HUES48 (cell line): ENCODE measurements at regions not wholly inside any gene's neighbourhood (a gene's known extent, or its start where the extent isn't known, plus 50 kb on each side); places are given as distances from the start of the nearest gene placed in this dataset.

ENCODE experiments used
- H3K27ac ChIP-seq: one replicate; pipeline ENCODE4 v1.7.0; 2013; ENCODE audit warnings: low read depth, low read length, inconsistent platforms
- H3K27me3 ChIP-seq: 2 replicates; pipeline ENCODE4 v1.6.1; 2013; ENCODE audit warnings: mild to moderate bottlenecking, low read length; ENCODE audit not compliant: control insufficient read depth, insufficient read depth
- H3K36me3 ChIP-seq: 2 replicates; pipeline ENCODE4 v1.6.1; 2013; ENCODE audit warnings: low read length; ENCODE audit not compliant: control insufficient read depth, insufficient read depth
- H3K4me1 ChIP-seq: 2 replicates; pipeline ENCODE4 v1.6.1; 2013; ENCODE audit warnings: mild to moderate bottlenecking, low read length; ENCODE audit not compliant: control insufficient read depth, insufficient read depth
- H3K4me3 ChIP-seq: 2 replicates; pipeline ENCODE4 v1.5.1; 2013; ENCODE audit warnings: mild to moderate bottlenecking, low read depth, low read length
- H3K9ac ChIP-seq: 2 replicates; pipeline ENCODE4 v1.6.1; 2013; ENCODE audit warnings: mild to moderate bottlenecking, low read depth, low read length, moderate library complexity
- H3K9me3 ChIP-seq: 2 replicates; pipeline ENCODE4 v1.6.1; 2013; ENCODE audit warnings: low read length; ENCODE audit not compliant: control insufficient read depth, insufficient read depth

DNA sequence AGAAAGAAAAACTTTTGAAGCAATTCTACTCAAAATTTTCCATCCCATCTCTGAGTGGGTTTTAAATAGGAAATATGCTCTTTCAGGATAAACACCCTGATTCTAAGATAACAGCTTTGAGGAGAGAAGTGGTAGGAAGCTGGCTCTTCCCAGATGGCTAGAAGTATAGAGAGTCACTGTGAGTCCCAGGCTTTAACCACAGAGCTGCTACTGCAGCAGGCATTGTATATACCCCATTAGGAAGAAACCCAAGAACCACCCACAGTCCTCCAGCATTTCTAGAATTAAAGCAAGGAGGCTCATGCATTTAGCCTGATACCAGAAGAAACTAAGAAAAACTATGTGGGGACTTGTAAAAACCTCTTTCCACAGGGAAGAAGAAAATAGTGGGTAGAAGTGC is 1405.6 kb upstream of the TENM4 start:
- Histone ChIP-seq H3K36me3 (no peaks in the 10 kb centered on the region), H3K27me3 (no peaks in the 10 kb centered on the region), H3K4me3 (no peak overlapping the region), H3K27ac (no peak overlapping the region), H3K4me1 (no peaks in the 10 kb centered on the region), H3K9ac (no peak overlapping the region), H3K9me3 (no peaks in the 10 kb centered on the region)

DNA sequence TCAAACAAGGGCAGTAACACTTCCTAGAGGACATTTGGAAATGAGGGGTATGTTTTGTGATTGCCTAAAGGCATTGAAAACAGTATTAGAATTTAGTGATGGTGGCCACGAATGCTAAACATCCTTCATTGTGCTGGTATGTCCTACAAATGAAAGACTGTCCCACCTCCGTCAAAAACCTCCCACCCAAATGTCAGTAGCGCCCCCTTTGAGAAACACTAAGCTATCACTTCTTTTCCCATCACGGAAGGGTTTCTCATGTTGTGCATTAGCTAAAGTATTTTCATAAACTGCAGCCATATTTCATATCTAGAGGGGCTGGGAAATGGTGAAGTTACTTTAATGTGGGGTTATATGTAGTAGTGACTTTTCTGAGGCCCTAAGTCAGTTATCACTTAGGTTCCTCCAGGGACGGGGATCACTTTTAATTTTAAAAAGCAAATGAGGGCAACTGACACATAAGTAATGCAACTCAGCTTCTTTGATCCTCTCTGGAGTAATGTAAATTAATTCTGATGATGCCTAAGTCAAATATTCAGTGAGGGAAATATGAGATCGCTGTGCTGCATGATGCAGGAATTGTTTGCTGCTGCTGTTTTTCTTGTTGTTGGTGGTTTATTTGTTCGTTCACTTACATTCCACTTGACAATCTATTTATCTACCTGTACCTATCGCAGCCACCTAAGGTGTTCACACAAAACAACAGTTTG is 1403.4 kb upstream of the TENM4 start:
- Histone ChIP-seq H3K27ac (no peak overlapping the region), H3K4me1 (no peaks in the 10 kb centered on the region), H3K9ac (no peak overlapping the region), H3K4me3 (no peak overlapping the region), H3K9me3 (no peaks in the 10 kb centered on the region), H3K27me3 (no peaks in the 10 kb centered on the region), H3K36me3 (no peaks in the 10 kb centered on the region)

DNA sequence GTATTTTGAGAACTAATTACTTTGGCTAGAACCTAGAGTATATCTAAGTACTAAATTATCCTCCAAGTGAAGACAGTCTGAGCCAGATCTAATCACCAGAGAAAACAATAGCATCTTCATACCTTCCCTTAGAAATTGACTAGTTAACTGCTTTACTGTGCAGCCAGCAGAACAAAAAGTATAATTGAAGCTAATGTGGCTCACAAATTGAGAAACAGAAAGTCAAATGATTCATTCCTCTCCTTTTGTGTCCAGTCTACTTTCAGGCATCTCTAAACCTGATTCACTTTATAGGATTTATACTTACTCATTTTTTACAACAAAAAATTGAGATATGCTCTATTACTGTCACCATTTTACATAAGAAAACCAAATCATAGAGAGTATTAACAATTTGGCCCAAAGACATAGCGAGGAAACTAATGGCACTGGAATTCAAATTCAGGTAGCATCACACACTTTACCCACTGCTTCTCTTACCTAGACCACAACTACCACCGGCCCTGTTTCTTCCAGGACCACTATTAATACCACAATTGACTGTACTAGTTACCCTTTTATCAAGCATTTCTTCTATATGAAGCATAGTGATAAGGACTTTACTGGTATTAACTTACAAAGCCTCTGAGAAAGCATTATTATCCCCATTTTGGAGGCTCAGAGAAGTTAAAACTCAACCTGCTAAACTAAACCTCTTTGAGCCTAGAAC is 1402.6 kb upstream of the TENM4 start:
- Histone ChIP-seq H3K36me3 (no peaks in the 10 kb centered on the region), H3K9ac (no peak overlapping the region), H3K9me3 (no peaks in the 10 kb centered on the region), H3K27me3 (no peaks in the 10 kb centered on the region), H3K27ac (no peak overlapping the region), H3K4me3 (no peak overlapping the region), H3K4me1 (no peaks in the 10 kb centered on the region)

GRCh38 chr11:80842246-80842645 is 1401.4 kb upstream of the TENM4 start:
- no peaks in the 10 kb centered on the region for H3K27me3 ChIP-seq
- no peak overlapping the region for H3K27ac ChIP-seq
- H3K36me3 ChIP-seq = no peaks in the 10 kb centered on the region
- no peaks in the 10 kb centered on the region for H3K4me1 ChIP-seq
- H3K9ac ChIP-seq = no peak overlapping the region
- no peak overlapping the region for H3K4me3 ChIP-seq
- no peaks in the 10 kb centered on the region for H3K9me3 ChIP-seq

- Histone ChIP-seq H3K4me3 (no peak overlapping the region), H3K4me1 (no peaks in the 10 kb centered on the region), H3K27ac (no peak overlapping the region), H3K27me3 (no peaks in the 10 kb centered on the region), H3K36me3 (no peaks in the 10 kb centered on the region), H3K9ac (no peak overlapping the region), H3K9me3 (no peaks in the 10 kb centered on the region)
These were observed 1400.8 kb upstream of the TENM4 start for GRCh38 chr11:80841675-80842074.

GRCh38 chr11:80838153-80838552 is 1397.3 kb upstream of the TENM4 start:
- Histone ChIP-seq H3K4me1 (no peaks in the 10 kb centered on the region), H3K27ac (no peak overlapping the region), H3K9me3 (no peaks in the 10 kb centered on the region), H3K36me3 (no peaks in the 10 kb centered on the region), H3K9ac (no peak overlapping the region), H3K4me3 (no peak overlapping the region), H3K27me3 (no peaks in the 10 kb centered on the region)

DNA sequence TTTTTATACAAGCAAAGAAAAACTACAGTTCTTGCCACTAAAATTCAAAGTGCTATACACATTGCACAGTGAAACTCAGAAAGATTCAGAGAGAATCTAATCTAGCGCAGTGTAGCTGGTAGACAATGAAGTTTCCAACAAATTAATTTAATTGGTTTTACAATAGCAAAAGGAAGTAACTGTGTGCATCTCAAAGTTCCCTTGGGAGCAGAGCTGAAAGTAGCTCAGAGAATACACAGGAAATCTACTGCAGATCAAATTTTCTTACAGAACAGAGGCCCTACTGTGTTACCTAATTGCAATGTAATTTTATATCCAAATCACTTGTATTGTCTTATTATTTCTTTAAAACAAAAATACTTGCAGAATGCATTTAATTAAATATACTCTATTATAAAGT is 1396.2 kb upstream of the TENM4 start:
- Histone ChIP-seq H3K27ac (no peak overlapping the region), H3K27me3 (no peaks in the 10 kb centered on the region), H3K36me3 (no peaks in the 10 kb centered on the region), H3K4me1 (no peaks in the 10 kb centered on the region), H3K9me3 (no peaks in the 10 kb centered on the region), H3K4me3 (no peak overlapping the region), H3K9ac (no peak overlapping the region)

DNA sequence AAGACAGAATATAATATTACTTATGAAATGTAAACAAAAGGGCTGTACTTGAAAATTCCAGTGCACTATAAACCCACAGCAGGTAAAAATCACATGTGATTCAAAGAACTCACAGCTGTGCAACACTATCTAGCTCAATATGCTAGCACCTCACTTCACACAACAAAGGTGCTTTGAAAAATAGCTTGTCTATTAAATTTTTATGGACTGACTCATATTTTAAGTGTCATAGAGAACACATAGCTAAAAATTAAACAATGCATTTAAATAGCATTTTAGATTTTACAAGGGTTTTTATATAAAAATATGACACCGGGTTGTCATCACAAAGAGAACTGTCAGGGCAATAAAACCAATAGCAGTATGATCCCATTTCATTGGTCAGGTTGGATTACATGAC is 1390.5 kb upstream of the TENM4 start:
- Histone ChIP-seq H3K27me3 (no peaks in the 10 kb centered on the region), H3K27ac (no peak overlapping the region), H3K36me3 (no peaks in the 10 kb centered on the region), H3K4me3 (no peak overlapping the region), H3K9ac (no peak overlapping the region), H3K4me1 (no peaks in the 10 kb centered on the region), H3K9me3 (no peaks in the 10 kb centered on the region)

GRCh38 chr11:80827781-80828180 is 1387.0 kb upstream of the TENM4 start:
- no peak overlapping the region for H3K27ac ChIP-seq
- no peaks in the 10 kb centered on the region for H3K4me1 ChIP-seq
- no peaks in the 10 kb centered on the region for H3K9me3 ChIP-seq
- H3K4me3 ChIP-seq = no peak overlapping the region
- no peaks in the 10 kb centered on the region for H3K27me3 ChIP-seq
- H3K9ac ChIP-seq = no peak overlapping the region
- no peaks in the 10 kb centered on the region for H3K36me3 ChIP-seq

GRCh38 chr11:80826808-80827207 is 1386.0 kb upstream of the TENM4 start:
- no peak overlapping the region for H3K27ac ChIP-seq
- H3K9ac ChIP-seq = no peak overlapping the region
- H3K4me3 ChIP-seq = no peak overlapping the region
- no peaks in the 10 kb centered on the region for H3K4me1 ChIP-seq
- no peaks in the 10 kb centered on the region for H3K36me3 ChIP-seq
- H3K27me3 ChIP-seq = no peaks in the 10 kb centered on the region
- no peaks in the 10 kb centered on the region for H3K9me3 ChIP-seq

- Histone ChIP-seq H3K9me3 (no peaks in the 10 kb centered on the region), H3K4me3 (no peak overlapping the region), H3K9ac (no peak overlapping the region), H3K4me1 (no peaks in the 10 kb centered on the region), H3K27ac (no peak overlapping the region), H3K27me3 (no peaks in the 10 kb centered on the region), H3K36me3 (no peaks in the 10 kb centered on the region)
These were observed 1381.5 kb upstream of the TENM4 start for GRCh38 chr11:80822308-80822707.
